Uterus (tissue), 2 donors: ENCODE measurements at regions not wholly inside any gene's neighbourhood (a gene's known extent, or its start where the extent isn't known, plus 50 kb on each side); places are given as distances from the start of the nearest gene placed in this dataset.

Experiments
- CTCF ChIP-seq, 4 experiments: fragments of 200-600 bp in 2 of 4; fragments of 450-650 bp in 2 of 4; sonication (generic) in 2 of 4; IDR thresholded peaks; one replicate each; pipeline ENCODE4 v1.5.1; 2016 to 2019; ENCODE audit warnings: antibody characterized with exemption in 4 of 4, mild to moderate bottlenecking in 2 of 4, moderate library complexity in 1 of 4
- POLR2A ChIP-seq, 2 donors: fragments of 450-650 bp; IDR thresholded peaks; one replicate each; pipeline ENCODE4 v1.6.1; 2016; ENCODE audit warnings: antibody characterized with exemption in 2 of 2, mild to moderate bottlenecking in 1 of 2, moderate library complexity in 1 of 2

- TF ChIP-seq POLR2A (IDR thresholded peaks at IDR 0.05) (no peak), CTCF (IDR thresholded peaks at IDR 0.05) (no peak)
These were observed 118.0 kb upstream of the SEMA3C start for GRCh38 chr7:81036871-81037270.
